NCI-H2227 (cell line): ENCODE measurements at regions not wholly inside any gene's neighbourhood (a gene's known extent, or its start where the extent isn't known, plus 50 kb on each side); places are given as distances from the start of the nearest gene placed in this dataset.
"Not testable (repeated sequence)": the region's sequence is repeated elsewhere in the genome, so short reads cannot be mapped to it uniquely, and the experiment has no call there.

Experiments
- DNase-seq: peaks from one replicate; lab custom pipeline; 2025; ENCODE audit not compliant: unreplicated experiment; lab: John Stamatoyannopoulos, UW

DNA sequence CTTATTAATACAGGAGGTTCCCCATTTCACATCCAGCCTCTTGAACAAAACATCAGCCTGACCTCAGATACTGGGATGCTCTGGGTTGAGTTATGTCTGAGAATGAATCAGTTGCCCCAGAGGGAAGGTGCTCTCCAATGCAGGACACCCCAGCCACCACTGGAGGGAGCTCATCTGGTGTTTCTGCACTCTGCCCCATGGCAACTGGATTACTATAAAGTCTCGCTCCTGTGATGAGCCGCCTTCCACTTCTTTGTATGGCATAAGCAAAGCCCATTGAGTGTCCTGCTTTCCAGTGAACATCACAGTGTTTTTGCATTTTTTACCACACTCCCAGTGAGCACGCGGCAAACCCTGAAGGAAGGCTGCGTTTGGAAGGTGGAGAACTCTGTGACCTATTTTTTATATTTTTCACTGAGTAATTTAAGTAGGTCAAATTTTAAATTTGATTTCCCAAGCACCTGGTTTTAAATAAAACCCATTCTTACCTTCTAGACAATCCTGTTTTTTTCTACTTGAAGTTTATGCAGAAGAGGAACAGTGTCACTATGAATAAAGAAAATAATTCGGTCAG, 176.9 kb upstream of the WWC1 start:
- peak; percentile 22 for DNase-seq

DNA sequence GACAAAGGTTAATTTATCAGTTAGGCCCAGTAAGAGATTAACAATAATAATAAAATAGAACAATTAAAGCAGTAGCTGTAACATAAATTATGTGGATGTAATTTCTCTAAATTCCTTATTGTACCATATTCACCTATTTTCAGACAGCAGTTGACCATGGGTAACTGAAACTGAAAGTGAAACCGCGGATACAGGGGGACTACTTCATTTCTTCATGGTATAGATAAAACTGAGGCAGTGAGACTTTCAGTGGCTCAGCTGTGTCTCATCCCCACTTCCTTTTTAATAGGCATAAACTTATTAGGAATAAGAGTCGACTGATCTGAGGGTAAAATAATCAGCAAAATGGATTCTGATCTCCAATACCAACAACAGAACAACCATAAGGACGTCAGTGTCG, 174.0 kb upstream of the WWC1 start:
- no peak for DNase-seq

DNA sequence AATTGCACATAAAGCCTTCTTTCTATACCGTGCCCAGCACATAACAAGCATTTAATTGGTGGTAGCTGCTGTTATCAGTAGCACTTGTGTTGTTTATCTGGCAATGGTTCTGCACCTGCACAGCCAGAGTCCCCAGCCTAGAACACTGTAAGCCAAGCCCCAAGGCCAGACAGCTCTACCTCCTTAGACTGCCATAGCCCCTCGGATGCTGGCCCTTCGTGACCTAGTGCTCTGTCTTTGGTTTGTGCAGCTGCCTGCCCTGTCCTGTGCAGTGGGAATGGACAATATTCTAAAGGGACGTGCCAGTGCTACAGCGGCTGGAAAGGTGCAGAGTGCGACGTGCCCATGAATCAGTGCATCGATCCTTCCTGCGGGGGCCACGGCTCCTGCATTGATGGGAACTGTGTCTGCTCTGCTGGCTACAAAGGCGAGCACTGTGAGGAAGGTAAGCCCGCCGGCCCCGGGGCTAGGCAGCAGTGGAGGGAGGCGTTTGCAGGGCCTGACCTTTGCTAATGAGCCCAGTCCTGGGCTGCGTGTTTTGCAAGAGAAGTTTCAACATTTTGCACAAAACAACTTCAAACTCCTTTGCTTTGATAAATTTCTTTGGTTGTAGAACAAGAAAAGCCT, 173.3 kb upstream of the WWC1 start:
- DNase-seq, result no peak

DNA sequence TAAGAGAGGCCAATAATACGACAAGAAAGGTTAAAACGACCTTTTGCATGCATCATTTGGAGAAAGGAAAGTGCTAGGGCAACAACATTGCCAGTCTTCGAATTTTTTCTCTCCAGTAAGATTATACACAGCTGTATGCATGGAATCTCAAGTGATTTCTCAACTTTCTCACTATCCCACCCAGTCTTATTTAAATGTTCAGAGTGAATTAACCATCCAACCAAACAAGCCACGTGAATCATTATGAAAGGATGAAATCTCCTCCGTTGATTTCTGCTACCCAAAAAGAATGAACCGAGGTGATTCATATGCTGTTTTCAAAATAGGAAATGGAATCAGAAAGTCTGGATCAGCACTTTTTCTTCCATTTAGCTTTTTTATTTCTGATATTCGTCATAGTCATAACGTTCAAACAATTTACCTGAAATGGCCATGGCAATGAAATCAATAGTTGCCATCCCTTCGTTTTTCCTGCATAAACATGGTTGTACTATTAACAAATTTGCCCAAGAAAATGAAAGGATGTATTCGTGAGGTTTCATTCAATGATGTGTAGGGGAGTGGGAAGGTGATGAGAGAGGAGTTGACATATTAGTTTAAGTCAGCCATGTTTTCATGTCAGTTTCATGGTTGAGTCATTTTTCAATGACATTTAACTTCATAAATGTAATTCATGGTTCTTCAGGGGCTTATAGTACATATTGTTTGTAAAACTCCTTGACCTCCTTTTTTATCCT, 170.9 kb upstream of the WWC1 start:
- DNase-seq, result no peak

DNA sequence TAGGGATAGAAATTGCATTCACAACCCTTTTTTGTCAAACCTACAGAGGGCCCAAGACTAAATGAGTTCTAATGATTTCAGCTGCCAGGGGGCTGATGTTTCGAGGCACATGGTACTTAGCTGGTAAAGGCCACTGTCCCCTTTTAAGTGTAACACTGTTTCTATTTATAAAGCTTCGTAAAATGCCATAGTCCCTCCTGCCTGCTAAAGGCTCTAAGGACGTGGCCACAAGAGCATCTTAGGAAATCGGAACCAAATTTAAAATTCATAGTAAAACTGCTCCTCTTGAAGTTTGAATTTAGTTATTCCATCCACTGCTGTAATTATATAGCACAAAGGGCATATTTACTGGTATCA, 170.3 kb upstream of the WWC1 start:
- peak; percentile 8 for DNase-seq

DNA sequence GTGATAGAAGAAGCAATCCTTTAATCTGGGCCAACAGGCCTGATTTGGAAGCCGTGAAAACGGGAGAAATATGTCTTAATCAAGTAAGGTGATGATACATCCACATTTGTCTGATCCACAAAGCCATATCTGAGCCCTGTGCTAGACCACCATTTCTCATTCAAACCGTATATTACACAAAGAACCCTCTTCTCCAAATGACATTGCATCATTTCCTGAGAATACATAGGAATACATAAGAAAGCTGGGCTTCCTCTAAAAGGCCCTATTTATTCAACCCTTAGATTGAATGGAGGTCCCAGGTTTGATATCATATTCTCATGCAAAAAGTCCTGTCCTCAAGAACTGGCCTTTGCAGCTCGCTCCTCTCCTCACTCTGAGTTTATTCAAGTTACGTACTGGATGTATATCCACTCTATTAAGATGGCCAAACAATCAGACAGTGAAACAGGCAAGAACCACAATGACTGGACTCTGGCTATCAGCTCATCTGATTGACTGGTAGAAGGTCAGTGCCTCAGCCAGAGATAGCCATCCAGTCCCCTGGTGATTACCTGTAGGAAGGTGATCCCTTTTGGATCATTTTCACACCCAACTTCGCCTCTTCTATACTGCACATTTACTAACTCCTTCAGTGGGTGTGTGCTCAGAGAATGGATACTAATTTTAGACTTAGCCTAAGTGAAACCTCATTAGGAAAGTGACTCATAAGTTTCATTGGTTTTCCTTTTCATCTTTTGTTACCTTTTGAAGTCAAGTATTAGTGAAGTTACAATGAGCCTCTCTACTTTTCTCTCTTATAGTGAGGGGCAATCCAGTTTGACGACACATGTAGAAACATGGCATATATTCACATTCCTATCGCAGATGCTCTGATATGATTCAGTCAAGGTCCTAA, 167.6 kb upstream of the WWC1 start:
- no peak for DNase-seq

DNA sequence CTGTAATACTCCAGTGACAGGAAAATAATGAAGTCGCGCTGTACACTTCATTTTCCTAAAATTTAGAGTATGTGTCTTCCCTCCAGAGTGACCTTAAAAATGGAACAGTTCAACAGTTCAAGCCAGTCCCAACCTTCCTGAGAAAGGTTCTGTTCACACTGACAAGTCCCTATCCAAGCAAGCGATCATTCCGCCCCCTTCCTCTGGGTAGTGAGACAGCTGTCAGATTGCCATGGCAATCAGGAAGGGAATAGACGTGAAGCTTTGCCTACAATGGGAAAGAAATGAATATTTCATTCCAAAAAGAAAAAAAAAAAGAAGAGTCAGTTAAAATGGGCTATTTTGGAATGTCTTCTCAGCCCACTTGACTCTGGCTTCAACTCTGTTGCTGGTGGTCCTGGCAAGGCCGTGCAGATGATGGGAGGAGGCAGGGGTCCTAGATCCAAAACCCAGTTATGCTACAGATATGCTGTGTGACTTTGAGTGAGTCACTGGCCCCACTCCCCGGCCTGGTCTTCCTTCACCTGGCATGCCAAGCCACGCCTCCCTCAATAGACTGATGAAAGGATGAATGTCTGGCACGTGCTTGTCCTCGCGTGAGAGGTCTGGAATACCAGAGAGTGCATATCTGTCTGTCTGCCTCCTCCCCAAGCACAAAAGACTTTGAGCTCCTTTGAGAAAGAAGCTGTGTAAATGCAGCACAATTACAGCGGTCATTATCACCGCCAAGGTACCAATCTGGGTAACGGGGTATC, 165.8 kb upstream of the WWC1 start:
- DNase-seq, result no peak

DNA sequence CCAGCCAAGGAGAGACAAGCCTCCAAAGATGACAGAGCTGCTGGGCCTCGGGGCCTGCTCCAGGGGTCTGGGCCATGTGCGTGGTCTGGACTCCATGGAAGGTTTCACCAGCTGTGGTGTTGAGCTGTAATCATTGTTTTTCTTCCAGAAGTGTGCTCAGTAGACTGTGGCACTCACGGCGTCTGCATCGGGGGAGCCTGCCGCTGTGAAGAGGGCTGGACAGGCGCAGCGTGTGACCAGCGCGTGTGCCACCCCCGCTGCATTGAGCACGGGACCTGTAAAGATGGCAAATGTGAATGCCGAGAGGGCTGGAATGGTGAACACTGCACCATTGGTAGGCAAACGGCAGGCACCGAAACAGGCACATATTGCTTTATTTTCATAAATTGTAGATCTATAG, 164.8 kb upstream of the WWC1 start:
- DNase-seq, result no peak

DNA sequence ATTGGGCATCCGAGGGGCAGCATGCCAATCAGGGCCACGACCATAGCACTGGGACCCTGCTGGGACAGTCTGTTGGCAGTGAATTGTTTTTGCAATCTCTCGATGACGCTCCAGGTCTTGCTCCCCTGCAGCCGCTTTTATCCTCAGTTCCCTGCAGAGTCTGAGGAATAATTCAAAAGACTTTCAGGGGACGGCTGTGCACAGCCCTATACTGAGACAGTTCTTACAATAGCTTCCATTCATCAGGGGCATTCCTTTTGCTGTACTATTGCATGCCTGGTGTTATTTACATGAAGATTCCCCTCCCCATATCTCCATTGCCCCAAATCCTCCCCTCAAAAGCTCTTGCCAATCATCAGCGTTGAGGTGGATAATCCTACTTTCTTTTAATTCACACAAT, 163.3 kb upstream of the WWC1 start:
- DNase-seq, result no peak

DNA sequence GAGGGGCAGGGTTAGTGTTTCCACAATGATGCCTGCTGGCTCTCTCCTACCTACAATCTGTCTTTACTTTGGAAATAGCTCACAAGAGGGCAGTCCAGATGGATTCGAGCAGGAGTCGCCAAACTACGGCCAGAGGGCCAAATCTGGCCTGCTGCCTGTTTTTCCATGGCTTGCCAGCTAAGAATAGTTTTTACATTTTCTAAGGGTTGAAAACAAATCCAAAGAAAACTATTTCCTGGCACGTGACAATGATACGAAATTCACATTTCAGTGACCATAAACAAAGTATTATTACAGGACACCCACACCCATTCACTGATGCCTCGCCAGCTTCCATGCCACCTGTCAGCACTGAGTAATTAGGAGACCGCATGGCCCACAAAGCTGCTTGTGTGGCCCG, 162.9 kb upstream of the WWC1 start:
- no peak for DNase-seq

DNA sequence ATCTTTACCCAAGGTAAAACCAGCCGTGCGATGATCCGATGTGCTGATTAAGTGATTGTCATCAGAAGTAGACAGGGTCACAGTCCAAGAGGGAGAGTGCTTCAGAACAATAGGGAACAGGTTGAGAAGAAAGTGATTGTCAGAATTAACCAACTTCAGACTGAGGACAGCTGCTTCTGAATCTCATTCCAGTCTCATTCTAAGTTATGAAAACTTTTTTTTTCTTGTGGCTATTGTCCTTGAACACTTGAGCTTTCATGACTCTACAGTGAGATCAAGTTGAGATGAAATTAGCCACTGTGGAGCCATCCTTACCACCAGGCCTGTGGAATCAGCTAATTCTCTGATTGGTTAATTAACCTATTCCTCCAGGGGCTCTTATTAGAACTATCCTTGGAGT, 159.9 kb upstream of the WWC1 start:
- no peak for DNase-seq

DNA sequence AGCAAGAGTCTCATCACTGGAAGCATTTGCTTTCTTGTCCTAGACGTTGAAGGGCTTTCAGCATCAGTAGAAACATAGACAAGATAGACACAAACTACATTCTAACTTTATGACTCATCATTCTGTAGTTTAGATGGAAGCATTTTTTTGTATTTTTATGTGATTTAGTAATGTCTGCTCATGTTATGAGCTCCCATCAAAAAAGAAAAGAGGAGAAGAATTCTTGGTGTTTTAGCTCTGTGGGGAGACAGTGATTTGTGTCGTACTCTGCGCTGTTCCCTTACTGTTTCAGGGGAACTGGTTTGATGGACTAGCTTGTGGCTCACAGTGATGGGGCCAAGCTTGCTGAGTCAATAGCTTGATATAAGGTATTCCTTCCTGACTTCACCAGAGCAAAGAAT, 159.2 kb upstream of the WWC1 start:
- DNase-seq, result no peak

DNA sequence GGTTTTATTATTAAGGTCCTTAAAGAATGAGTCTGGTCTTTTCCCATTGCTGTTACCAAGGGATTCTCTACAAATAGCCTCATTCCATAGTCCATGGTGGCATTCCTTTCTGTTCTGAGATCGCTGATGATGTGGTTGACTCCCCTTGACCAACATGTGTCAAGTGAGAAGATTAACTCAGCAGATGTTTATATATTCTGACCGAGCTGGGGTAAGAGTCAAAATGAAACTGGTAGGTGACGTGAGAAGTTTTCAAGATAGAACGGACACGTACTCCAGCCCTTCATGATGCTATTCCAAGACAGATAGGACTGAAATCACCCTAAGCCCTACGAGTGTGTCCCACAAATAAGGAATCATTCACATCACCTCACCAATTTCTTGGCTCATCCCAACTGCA, 155.5 kb upstream of the WWC1 start:
- DNase-seq, result no peak

DNA sequence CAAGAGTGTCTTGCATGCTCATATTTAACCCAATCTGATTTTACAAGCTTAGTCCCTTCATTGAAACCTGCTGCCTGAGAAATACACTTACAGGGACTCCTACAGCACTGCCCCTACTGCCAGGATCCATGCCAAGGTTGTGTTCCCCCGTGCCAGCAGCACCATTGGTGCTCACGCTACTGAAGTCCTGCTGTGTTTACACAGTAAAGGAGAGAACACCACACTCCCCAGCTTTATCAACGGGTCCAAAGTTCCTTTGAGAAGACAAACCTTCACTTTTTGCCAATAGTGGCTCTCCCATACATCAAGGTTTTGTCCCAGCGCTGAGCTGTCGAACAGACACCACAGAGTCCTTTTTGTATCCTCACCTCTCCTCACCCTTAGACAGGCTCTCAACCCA, 155.1 kb upstream of the WWC1 start:
- DNase-seq, result no peak

DNA sequence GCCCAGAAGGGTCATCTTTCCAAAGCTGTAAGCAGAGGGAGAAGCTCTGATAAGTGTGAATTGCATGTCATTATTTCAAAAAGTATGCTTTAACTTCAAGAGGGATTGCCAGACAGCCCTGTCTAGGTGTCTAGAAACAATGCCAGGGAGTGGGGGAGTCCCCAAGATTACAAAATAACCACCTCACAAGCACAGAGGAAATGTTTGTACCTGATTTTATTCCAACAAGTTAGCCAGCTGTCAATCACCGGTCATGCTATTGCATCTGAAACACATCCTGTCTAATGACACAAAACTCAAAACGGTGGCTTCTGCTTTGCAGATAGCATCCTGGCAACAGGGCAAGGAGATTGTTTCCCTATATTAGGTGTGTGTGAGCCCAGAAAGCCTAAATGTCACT, 154.2 kb upstream of the WWC1 start:
- DNase-seq, result no peak

DNA sequence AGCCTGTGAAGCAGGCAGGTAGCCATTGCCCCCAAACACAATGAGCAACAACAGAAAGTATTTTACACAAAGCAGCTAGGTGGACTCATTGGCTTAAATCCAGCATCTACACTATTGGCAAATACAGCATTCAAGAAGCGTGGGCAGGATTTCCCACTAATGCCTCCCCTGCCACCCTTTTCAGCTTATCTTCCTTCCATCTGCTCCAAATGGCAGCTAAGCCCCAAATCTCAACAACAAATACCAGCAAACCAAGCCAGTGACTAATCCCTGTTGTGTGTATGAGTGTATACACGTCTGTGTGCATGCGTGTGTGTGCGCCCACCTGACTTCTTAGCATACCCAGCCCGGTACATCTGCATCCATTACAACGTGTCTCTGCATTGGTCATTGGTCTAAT, 151.2 kb upstream of the WWC1 start:
- no peak for DNase-seq

DNA sequence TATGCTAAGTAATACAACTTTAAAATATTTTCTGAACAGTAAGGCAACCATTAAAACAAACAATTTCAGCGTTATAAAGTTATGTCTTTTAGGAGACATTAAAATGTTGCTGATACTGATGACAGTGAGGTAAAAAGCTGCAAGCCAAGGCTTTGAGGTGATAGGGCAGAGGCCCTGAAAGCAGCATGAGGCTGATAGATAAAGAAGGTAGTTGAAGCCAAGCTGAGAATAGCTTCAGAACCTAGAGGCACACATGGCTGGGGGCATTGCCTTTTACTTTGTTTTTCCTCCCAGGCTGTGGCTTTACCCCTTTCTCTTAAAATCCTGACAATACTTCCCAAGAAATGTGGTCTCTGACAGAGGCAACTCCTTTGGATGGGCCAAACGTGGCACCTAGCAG, 149.0 kb upstream of the WWC1 start:
- DNase-seq, result no peak

DNA sequence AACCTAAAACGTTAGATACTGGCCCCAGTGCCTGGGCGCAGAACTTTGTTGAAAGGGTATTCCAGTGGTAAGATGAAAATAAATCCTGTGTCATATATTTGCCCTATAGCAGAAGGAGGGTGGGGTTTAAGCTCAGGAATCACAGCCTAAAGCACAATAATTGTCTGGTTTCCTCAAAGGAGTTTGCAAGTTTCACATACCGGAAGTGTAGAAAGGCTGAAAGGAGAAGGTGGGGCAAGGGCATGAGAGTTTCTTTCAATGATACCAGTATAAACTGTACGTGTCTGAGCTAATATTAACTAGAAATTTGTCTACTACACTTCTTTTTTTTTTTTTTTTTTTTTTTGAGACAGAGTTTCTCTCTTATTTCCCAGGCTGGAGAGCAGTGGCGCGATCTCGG, 147.9 kb upstream of the WWC1 start:
- not testable (repeated sequence) for DNase-seq

DNA sequence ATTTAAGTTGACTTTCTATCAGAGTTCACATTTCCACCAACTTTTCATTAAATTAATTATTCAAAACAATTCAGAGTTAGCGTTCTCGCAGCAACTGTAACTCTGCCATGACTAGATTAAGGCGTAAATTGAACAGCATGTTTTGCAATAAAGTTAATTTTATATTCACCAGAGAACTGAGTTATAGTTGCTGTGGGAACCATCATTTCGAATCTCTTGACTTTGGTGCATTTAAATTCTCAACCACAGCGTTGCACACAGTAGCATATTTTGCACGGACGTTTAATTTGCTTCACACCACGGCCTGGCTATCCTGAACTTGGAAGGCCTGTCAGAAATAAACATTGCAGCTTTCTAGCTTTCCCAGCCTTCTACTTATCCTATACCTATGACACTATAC, 144.3 kb upstream of the WWC1 start:
- no peak for DNase-seq

DNA sequence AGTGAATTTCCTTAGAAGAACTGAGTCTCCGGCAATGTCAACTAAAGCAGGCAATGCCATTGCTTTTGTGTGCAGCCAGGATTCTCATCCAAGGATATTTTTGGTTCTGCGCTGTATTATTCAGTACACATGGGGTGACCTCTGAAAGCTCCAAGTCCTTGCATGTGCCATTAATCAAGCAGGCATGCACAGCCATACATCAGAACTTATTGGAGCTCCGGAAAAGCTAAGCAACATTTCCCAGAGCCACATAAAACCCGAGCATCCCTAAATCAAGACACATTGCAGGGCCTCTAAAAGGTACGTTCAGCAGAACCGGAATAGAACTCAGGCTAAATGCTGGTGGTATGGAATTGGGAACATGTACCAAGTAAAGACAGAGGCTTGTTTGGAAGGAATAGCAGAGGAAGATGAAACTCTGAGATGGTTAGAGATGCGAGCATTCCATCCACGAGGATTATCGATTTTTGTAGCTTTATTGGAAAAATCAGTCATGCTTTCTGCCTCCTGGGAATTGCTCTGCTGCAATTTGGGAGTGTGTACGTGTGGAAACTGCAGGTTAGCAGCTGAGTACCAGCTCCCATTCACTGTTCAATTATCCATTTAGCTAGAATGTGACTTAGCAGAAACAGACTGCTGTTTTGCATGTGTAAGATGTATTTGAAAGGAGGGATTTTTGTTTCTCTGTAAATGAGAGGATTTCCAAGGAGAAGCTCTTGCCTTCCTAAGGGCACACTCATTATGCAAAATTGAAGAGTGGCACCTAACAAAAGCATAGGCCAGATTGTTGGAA, 143.7 kb upstream of the WWC1 start:
- DNase-seq, result no peak
